Inflammatory macrophage treated with lipopolysaccharide for 4 hours (primary cell): ENCODE measurements at regions not wholly inside any gene's neighbourhood (a gene's known extent, or its start where the extent isn't known, plus 50 kb on each side); places are given as distances from the start of the nearest gene placed in this dataset.

ENCODE experiments used
- DNase-seq: peaks from one replicate; pipeline ENCODE4 v3.0.0-alpha.2; 2020

DNA sequence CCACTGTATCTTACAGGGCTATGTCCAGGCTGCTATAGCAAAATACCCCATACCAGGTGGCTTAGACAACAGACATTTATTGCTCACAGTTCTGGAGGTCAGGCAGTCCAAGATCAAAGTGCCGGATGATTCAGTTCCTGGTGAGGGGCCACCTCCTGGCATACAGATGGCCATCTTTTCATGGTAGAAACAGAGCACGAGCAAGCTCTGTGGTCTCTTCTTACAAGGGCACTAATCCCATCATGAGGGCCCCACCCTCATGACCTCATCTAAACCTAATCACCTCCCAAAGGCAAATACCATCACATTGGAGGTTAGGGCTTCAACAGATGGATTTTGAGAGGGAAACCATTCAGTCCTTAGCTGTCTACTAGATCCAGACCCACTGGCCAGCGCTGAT, 117.4 kb upstream of the NECTIN1 start:
- DNase-seq = no peak

DNA sequence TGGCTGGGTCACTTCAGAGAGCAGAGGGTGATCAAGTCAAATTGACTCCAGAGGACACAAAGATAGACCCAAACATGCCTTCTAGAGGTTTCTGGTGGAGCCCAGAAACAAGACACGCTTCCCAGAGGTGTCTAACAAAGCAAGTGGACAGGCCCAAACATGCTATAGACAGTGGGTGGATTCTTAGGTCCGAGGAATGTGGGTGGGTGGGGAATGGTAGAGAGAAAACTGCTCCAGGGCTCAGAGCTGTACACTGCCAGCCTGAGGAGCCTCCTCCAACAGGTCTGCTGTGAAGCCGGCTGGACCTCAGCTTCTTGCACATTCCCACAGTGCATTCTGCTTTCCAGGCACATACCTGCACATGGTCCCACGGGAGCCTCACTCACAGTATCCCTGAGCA, 116.8 kb upstream of the NECTIN1 start:
- no peak for DNase-seq

DNA sequence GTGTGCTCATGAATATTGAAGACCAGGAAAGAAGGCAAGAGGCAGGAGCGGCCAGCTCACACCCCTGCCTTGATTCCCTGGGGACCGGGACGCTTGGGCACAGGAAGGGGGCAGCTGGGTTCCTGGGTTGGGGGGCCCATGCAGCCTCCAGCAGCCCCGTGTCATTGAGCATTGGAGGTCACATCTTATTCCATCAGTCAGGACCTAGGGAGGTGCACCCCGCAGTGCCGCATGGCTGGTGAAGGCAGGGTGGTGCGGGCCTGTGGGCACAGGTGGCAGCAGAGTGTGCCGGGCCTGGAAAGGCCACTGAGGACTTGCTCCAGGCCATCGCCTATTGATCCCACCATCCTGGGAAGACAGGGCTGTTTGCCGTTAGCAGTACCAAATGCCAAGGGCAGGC, 116.3 kb upstream of the NECTIN1 start:
- DNase-seq = no peak

DNA sequence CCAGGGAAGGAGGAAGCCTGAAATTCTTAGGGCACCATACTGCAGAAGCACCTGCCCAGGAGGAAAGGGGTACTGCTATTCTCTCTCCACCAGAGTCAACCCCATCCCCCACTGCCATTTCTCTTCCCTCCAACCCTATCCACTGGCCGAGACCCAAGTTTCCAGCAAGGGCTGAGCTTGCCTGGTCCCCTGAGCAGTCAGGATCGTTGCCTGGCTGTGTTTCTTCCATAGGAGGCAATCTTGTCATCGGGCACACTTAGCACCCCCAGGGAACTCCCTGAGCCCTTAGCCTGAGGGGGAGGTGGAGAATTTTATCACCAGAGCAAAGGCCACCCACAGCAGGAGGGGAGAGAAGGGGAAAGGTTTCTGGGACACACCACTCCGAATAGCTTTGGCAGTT, 115.8 kb upstream of the NECTIN1 start:
- no peak for DNase-seq

DNA sequence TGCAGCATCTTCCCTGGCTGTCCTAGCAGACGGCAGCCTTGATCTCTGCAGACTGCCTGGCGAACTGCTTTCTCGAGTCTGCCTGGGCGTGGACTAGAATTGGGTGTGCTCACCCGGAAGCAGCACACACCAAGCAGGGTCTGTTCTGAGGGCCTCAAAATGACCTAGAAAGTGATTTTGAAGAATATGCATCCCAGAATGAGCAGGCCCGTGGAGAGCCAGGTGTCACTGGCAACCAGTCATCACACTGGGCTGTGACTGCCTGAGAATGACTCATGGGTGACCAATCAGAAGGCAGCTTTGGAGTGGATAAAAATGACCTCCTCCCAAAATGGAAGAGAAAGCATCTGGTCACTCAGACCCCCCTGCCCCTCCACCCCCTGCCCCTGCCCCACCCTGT, 114.9 kb upstream of the NECTIN1 start:
- DNase-seq = no peak

DNA sequence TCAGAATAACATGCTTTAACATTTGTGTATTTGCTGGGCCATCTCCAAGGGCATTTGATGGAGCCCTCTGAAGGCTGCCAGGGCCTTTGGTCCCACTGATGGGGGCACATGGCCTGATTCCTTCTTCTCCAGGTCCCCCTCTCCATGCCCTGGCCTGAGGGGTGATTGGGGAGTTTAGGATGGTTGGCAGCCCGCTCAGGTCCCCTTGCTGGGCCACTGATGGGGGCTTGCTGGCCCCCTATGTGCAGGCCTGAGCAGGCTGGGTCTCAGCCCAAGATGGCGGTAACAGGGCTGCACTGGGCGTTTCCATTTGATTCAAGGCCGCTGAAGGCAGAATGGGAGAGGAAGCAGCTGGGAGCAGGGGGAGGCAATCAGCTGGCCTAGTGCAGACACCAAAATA, 113.7 kb upstream of the NECTIN1 start:
- no peak for DNase-seq

DNA sequence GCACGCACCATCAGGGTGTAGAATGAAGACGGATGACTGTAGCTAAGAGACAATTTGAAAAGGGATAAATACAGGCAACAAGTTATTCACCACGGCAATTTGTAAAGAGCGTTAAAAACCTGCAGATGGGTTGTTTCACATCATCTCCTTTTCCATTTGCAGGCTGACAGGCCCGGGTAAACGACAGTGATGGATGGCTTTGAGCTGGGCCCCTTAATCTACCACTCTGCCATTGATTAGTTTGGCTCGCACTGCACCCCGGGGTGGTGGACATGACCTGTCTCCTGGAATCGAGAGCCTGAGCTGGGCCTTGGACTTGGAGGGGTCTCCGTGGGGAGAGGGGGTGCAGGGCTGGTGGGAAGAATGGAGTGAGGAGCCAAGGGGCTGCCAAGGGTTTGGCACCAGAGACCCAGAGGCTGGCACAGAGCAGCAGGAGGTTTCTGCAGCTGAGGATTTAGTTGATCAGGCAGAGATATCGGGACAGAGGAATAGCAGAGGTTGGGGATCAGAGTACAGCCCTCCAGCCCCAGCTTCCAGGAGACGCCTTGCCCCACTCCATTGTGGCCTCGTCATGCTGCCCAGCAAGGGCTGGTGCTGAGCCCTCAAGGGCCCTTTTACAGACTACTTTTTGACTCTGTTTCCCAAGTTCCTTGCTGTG, 110.6 kb upstream of the NECTIN1 start:
- DNase-seq = no peak

DNA sequence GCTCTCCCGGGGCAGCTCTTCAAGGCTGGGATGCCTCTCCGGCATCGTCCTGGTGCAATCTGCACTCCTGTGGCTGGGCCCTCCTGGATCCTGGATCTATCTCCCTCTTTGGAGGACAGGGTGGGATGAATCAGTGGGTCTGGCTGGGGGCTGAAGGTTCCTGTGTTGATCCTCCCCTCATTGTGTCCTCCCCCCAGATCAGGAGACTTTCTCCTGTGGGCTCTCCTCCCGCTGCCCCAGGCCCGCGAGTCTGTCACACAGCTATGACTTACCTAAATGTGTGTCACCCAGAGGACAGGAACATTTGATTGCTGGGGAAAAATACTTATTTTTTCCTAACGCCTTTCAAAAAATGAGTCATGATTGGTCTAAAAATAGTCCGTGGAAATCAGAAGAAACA, 106.8 kb upstream of the NECTIN1 start:
- no peak for DNase-seq

DNA sequence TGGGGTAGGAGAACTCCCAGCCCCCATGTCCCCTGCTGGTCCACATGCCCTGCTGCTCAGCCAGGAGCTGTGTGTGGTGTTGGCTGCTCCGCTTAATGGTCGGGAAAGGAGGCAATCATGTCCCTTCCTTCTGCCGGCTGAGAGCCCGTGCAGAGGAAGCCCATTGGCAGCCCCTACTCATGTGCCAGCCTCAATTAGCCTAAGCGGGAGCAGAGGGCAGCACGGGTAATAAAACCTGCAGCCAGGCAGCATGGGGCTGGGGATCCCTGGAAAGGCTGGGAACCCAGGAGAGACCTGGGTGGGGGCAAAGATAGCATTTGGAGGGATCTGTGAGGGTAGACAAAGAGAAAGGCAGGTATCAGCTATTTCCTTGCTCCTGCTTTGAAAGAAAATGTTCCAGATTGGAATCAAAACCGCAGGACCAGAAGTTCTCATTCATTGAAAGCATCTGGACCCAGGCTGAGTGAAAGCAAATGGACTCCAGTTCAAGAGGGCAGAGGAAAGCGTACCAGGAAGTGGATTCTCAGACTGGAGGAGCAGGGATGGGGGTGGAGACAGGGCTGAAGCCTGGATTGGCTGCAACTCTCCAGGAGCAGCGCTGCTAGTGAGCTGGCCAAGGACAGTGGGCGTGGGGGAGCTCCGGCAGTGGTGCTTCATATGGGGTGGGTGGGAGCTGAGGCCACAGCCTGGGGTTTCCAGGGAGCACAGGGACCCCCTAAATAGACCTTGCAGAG, 103.4 kb upstream of the NECTIN1 start:
- no peak for DNase-seq

DNA sequence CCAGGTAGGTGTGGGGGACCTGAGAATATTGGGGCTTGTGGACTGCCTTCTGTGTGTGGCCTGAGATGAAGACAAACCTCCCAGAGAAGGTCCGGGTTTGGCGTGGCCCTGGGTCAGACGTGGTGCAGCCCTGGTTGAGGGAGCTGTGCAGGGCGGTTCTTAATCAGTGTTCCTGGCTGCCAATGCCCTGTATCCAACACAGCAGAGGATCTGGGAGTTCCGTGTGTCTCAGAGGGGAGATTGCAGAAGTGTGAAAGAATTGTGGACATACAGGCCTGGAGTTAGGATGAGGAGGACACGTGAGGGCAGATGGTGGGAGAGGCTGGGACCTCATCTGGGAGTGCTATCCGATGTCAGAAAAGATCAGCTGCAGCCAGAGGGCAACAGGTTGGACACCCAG, 102.0 kb upstream of the NECTIN1 start:
- no peak for DNase-seq

DNA sequence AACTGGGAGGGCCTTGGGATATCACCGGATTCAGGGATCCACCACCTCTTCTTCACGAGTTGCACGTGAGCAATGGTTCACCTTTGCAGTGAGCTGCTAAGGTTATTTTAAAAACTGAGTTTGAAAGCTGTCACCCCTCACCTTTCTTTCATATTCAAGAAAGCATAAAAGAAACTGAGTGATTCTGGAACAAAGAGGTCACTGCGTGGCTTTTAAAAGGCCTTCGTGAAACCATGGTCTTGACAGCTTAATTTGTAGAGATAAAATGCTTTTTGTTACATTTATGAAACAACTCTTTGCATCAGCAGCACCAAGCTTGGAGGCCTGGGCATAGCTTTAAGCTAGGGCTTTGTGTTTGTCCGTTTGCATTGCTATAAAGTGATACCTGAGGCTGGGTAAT, 101.4 kb upstream of the NECTIN1 start:
- DNase-seq = no peak

DNA sequence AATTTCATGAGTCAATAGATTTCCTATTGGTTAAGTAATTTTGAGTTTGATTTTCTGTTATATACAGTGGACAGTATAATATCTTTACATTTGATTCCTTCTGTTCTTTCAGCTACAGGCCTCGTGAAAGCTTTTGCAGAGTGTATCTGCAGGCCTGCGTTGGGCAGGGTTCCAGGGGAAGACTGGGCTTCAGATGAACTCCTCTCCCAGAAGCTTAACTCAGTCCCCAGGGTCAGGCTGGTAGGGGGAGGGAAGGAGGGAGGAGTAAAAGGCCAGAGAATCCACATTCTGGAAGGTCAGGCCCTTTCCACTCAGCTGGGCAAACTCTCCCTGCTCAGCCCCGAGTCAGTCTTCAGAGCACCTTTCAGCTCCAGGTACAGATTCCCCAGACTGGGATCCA, 100.4 kb upstream of the NECTIN1 start:
- DNase-seq = no peak

DNA sequence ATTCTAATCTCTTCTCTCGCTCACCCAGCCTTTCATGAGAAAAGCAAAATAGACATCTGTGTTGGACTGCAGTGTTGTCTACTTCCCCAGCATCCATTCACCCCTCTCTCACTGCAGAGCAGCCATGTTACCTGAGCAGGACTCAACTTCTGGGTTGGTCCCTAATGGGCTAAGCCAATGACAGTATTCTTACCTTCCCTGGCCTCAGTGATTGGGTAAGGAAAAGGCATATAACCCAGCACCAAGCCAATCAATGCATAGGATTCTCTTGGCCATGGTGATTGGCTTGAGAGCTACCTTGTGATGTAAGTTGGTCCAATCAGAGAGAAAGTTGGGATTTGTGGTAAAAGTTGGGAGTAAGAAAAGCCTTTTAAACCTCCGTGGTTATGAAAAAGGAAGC, 99.8 kb upstream of the NECTIN1 start:
- DNase-seq = no peak

DNA sequence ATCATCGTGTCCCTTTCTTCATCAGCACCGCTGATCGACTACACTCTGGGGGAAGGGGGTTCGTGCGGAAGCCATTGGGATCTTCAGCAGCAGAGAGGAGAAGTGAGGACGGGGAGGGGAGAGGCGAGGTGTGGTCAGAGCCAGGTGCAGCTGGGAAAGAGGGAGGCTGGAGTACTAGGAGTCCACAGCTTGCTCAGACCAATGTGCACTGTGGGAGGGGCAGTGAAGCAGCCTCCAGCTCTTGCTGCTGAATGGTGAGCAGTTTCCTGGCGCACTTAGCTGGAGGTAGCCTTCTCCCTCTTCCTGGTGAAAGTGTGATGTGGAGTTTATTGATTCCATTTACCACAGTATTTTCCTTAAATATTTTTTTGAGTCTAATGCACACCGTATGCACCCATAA, 99.0 kb upstream of the NECTIN1 start:
- no peak for DNase-seq

DNA sequence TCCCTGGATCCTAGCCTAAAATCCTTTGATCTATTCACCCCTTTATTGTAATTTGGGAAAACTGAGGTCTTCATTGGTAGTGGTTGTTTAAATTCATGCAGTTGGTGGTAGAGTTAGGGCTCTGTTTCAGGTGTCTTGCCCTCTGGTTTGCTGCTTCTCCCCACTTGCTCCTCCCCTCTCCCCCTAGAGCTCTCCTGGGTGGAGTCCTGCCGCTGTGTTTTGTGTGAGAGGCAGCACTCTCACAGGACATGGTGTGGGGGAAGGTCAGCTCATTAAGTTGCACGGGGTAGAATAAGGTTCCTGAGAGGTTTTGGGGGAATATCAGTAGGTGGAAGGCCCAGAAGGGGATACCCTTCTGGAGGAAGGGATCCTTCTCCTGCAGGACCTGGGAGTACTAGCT, 98.1 kb upstream of the NECTIN1 start:
- DNase-seq = no peak

DNA sequence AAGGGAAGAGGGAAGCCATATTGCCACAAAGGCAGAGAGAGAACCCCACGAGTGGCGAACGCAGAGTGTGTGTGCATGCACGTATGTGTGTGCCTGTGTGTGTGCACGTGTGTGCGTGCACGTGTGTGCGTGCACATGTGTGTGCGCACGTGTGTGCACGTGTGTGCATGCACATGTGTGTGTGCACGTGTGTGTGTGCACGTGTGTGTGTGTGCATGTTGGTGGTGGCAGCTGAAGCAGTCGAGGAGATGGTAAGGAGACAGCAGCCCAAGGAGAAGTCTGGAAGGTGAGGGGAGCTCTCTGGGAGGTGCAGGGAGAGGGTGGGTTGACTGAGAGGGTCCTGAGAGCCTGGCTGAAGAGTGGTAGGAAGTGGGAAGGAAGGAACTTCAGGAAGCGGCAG, 94.1 kb upstream of the NECTIN1 start:
- no peak for DNase-seq

DNA sequence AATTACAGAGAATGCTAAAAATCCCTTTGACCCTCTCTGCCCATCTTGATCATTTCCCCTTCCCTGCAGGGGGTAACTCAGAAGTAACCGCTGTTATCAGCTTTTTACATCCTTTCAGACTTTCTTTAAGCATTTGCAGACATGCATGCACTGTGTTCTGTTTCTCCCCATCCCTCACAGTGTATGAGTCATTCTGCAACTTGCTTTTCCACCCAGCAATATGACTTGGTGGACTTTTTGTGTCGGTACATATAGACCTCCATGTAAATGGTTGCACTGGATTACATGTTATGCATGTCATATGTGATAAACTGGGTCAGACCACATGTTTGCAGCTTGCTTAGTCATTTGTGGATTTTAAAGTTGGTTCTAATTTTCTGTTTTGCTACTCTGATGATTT, 87.7 kb upstream of the NECTIN1 start:
- no peak for DNase-seq

DNA sequence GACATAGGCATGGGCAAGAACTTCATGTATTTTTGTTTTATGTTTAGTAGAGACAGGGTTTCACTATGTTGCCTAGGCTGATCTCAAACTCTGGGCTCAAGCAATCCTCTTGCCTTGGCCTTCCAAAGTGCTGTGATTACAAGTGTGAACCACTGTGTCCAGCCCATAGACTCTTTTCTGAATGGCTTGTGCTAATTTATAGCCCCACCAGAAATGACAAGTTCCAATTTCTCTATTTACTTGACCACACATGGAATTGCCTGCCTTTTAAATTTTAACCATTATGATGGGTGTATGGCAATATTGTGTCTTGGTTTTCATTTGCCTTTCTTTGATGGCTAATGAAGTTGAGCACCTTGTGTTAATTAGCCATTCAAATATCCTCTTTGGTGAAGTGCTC, 85.8 kb upstream of the NECTIN1 start:
- DNase-seq = no peak

DNA sequence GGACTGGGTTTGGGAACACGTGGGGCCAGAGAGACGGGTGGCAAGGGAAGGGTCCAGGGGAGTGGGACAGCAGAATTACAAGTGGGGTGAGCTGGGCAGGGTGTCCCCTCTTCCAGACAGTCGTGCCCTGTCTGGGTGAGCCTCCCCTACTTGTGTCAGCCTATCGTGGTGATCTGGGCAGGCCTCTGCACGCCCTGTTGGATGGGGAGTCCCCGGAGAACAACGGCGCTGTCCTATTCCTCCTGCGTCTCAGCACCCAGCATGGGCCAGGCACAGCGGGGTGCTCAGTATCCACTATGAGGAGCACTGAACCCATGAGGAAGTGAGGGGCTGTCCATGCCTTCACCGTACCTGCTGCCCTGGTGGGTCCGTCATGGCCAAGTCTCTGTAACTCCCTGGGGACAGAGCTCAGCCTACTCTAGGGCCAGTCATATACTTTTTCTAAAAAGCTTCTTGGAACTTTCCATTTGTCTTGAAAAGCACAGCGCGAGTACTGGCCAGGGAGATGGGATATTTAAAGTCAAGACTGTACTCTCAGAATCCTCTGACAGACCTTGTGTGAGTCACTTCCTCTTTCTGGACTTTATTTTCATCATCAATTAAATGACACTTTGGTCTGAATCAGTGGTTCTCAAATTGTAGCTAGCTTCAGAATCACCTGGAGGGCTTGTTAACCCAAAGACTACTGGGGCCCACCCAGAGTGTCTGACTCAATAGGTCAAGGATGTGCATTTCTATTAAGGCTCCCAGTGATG, 81.7 kb upstream of the NECTIN1 start:
- peak; percentile 5 for DNase-seq

DNA sequence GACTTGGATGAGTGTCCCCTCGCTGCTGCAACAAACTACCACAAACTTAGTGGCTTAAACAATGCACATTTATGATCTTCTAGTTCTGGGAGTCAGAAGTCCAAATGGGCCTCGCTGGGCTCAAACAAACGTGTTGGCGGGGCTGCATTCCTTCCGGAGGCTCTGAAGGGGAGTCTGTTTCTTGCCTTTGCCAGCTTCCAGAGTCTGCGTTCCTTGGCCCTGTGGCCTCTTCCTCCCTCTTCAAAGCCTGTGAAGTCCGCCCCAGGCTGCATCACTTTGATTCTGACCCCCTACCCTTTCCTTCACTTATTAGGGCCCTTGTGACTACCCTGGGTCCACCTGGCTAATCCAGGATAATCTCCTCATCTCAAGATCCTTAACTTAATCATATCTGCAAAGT, 80.3 kb upstream of the NECTIN1 start:
- DNase-seq = no peak

DNA sequence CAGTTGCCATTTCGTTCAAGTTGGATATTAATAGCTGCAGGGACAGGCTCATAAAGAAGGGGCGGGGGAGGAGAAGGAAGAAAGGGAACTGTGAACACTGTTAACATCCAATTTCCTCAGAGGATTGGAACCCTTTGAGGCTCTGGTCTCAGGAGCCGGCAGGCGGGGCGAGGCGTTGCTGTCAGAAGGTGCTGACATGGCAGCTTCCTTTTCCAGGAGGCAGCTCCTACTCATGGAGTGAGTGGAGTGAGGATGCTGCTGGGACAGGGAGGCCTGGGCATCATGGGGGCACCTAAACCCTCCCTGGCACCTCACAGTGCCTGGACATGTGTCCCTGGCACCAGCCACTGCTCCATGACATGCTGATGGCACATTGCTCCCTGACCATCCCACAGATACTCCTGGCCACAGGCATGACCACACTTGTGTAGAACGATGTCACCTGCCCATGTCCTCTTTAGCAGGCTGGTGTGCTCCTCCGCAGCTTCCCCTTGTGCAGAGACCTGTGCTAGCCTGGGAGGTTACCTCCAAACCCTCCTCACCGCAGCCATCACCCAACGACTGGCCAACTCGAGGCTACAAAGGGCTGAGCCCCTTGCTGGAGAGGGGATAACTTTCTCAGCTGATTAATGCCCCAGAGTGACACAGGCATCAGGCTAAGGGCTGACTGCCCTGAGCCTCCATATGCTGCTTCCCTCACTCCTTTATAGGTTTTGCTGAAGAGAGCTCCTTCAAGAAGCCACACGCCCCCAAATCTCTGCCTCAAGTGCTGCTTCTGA, 79.6 kb upstream of the NECTIN1 start:
- DNase-seq = no peak

DNA sequence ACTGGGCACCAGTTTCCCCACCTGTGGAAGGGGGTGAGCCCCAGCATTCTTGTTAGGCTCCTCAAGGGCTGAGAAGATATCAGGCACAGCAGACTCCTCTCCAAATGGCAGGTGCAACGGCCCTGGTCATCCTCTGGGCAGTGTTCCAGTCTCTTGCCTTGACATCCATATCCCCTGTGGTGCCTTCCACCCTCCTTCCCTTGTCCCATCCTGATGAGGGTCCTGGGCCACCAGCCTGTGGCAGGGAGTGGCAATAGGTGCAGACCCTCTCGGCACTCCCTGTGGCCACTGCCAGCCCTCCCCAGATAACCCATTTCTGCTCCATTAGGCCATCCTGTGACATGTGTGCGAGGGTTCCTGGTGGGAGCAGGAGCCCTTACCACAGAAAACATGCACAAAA, 78.8 kb upstream of the NECTIN1 start:
- no peak for DNase-seq

DNA sequence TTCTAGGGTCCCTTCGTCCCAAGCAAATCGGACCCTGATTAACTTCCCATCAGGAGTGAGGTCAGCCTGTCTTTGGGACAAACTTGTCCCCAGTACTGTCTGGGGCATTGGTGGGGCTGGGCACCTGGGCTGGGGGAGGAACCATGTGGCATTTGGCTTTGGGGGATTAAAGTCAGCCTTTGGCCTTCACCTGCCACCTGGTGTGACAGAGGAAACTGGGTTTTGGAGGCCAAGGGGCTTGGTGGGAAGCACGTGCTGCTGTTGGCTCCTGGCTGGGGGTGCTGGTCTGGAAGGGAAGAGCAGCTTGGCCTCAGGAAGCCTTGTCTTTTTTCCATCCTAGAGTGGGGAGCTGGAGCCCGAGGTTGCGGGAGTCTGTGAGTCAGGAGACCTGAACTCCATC, 78.4 kb upstream of the NECTIN1 start:
- DNase-seq = no peak
